Adrenal gland (tissue), 5 donors: ENCODE measurements at regions not wholly inside any gene's neighbourhood (a gene's known extent, or its start where the extent isn't known, plus 50 kb on each side); places are given as distances from the start of the nearest gene placed in this dataset.

Experiments
- CTCF ChIP-seq, 6 experiments: fragments of 450-650 bp in 4 of 6; fragments of 200-600 bp in 2 of 6; sonication (generic) in 1 of 6; IDR thresholded peaks; 1 replicate in 5 of 6; 2 replicates in 1 of 6; pipeline versions ENCODE4 v1.5.1 to v1.8.0; 2016 to 2021; ENCODE audit warnings: antibody characterized with exemption in 6 of 6, mild to moderate bottlenecking in 2 of 6, moderate library complexity in 1 of 6
- POLR2A ChIP-seq, 2 donors: fragments of 450-650 bp; IDR thresholded peaks; one replicate each; pipeline ENCODE4 v1.6.1; 2017; ENCODE audit warnings: antibody characterized with exemption in 2 of 2, mild to moderate bottlenecking in 2 of 2, moderate library complexity in 1 of 2
- donor health status: DM: no; HTN: no; CAD: no.

GRCh38 chr7:80374321-80374720 is 137.5 kb downstream of the GNAT3 start:
- no peak for TF ChIP-seq CTCF (IDR thresholded peaks at IDR 0.05)
- no peak for TF ChIP-seq POLR2A (IDR thresholded peaks at IDR 0.05)
